SJCRH30 (cell line): ENCODE measurements at regions not wholly inside any gene's neighbourhood (a gene's known extent, or its start where the extent isn't known, plus 50 kb on each side); places are given as distances from the start of the nearest gene placed in this dataset.

Experiments
- DNase-seq, 2 experiments: peaks; one replicate each; pipeline ENCODE4 v3.0.0-alpha.2; 2015 to 2020
- H3K27ac ChIP-seq: fragments of 250-450 bp; sonication (Bioruptor Pico); 2 replicates; pipeline ENCODE4 v1.5.1; 2020; ENCODE audit warnings: mild to moderate bottlenecking, moderate library complexity
- H3K27me3 ChIP-seq: fragments of 250-450 bp; sonication (Bioruptor Pico); 2 replicates; pipeline ENCODE4 v1.5.1; 2020; ENCODE audit warnings: mild to moderate bottlenecking, moderate library complexity
- H3K36me3 ChIP-seq: fragments of 250-450 bp; sonication (Bioruptor Pico); 2 replicates; pipeline ENCODE4 v1.5.1; 2020; ENCODE audit warnings: mild to moderate bottlenecking, moderate library complexity
- H3K4me1 ChIP-seq: fragments of 250-450 bp; sonication (Bioruptor Pico); 2 replicates; pipeline ENCODE4 v1.5.1; 2020; ENCODE audit warnings: mild to moderate bottlenecking, moderate library complexity
- H3K4me3 ChIP-seq: fragments of 250-450 bp; sonication (Bioruptor Pico); 2 replicates; pipeline ENCODE4 v1.5.1; 2020; ENCODE audit warnings: mild to moderate bottlenecking, moderate library complexity
- H3K9me3 ChIP-seq: fragments of 250-450 bp; sonication (Bioruptor Pico); replicated peaks from 2 replicates; pipeline ENCODE4 v1.5.1; 2020; ENCODE audit warnings: mild to moderate bottlenecking, moderate library complexity

GRCh38 chr5:143488381-143488780, 84.9 kb upstream of the NR3C1 start:
- Histone ChIP-seq H3K27me3 (0 out of 2 replicates have a peak, but pooled peaks cover 3% of the 10 kb centered on the region), H3K4me3 (no peak overlapping the region), H3K9me3 (no peaks in the 10 kb centered on the region), H3K36me3 (no peaks in the 10 kb centered on the region), H3K27ac (no peak overlapping the region), H3K4me1 (no peaks in the 10 kb centered on the region)
- DNase-seq = no peak

GRCh38 chr5:143484601-143485000, 81.1 kb upstream of the NR3C1 start:
- no peaks in the 10 kb centered on the region for H3K36me3 ChIP-seq
- no peaks in the 10 kb centered on the region for H3K9me3 ChIP-seq
- H3K27ac ChIP-seq = no peak overlapping the region
- no peak overlapping the region for H3K4me3 ChIP-seq
- no peaks in the 10 kb centered on the region for H3K4me1 ChIP-seq
- DNase-seq = no peak
- H3K27me3 ChIP-seq = 0 out of 2 replicates have a peak, but pooled peaks cover 3% of the 10 kb centered on the region

DNA sequence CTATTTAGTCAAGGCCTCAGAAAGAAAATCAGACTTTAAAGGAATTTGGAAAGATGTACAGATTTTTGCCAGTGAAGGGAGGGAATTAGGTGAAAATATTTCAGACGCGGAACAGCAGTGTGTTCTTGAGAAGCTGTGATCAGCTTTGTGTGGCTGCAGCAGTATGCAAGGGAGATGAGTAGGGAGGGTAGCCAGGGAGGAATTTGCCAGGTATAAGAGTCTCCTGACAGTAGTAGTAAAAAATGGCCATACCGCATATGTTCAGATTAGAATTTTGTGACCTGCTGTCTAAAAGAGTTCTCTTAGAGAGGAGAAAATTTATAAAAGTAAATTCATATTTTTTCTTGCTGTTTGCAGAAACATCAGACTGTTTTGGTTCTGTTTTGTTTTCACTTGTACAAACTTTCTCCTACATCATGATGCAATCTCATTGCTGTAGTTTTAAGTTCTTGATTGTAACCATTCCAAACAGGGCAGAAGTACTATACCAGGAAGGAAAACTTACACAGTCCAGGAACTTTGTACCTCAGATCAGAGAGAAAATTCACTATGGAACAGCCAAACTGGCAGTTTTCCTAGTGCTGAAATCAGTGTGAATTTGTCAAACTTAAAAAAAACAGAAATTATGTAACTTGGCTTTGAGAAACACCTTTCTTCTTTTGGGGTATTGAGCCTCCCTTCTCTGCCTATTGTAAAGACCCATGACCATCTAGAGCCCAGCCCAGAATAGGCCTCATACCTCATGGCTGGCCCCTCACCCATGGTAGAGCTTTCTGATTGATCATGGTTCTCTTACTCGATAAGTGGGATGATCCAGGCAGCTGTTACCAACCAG, 78.4 kb upstream of the NR3C1 start:
- DNase-seq = no peak
- H3K4me1 ChIP-seq = no peaks in the 10 kb centered on the region
- no peak overlapping the region for H3K27ac ChIP-seq
- no peaks in the 10 kb centered on the region for H3K9me3 ChIP-seq
- H3K27me3 ChIP-seq = 0 out of 2 replicates have a peak, but pooled peaks cover 3% of the 10 kb centered on the region
- no peaks in the 10 kb centered on the region for H3K36me3 ChIP-seq
- H3K4me3 ChIP-seq = no peak overlapping the region

- no peaks in the 10 kb centered on the region for H3K36me3 ChIP-seq
Observed at GRCh38 chr5:143480001-143480400, 76.5 kb upstream of the NR3C1 start.

DNA sequence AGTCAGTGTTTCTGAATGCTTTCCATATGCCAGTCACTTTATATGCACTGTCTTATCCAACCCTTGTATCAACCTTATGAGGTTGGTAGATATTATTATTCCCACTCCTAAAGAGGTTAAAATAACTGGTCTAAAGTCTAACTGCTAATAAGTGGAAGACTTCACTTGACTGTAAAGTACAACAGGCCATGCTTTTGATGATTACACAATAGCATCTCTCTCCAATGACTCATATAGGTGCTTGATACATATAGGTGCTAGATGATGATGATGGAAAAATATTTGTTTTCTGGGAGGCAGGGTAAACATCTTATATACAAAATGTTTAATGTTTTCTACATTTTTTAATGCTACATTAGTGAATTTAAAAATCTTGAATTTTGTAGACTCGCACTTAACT, 75.9 kb upstream of the NR3C1 start:
- H3K9me3 ChIP-seq = no peaks in the 10 kb centered on the region
- no peak overlapping the region for H3K4me3 ChIP-seq
- H3K27me3 ChIP-seq = 0 out of 2 replicates have a peak, but pooled peaks cover 3% of the 10 kb centered on the region
- no peak overlapping the region for H3K27ac ChIP-seq
- H3K36me3 ChIP-seq = no peaks in the 10 kb centered on the region
- no peaks in the 10 kb centered on the region for H3K4me1 ChIP-seq
- DNase-seq = no peak

More at GRCh38 chr5:143480001-143480400, 76.5 kb upstream of the NR3C1 start:
- Histone ChIP-seq H3K4me3 (no peak overlapping the region), H3K27me3 (0 out of 2 replicates have a peak, but pooled peaks cover 3% of the 10 kb centered on the region), H3K4me1 (no peaks in the 10 kb centered on the region), H3K27ac (no peak overlapping the region), H3K9me3 (no peaks in the 10 kb centered on the region)
- no peak for DNase-seq

- DNase-seq = no peak
- no peaks in the 10 kb centered on the region for H3K36me3 ChIP-seq
- no peaks in the 10 kb centered on the region for H3K27me3 ChIP-seq
- H3K4me1 ChIP-seq = no peaks in the 10 kb centered on the region
- no peak overlapping the region for H3K4me3 ChIP-seq
- no peaks in the 10 kb centered on the region for H3K9me3 ChIP-seq
- H3K27ac ChIP-seq = no peak overlapping the region
Observed at GRCh38 chr5:143476601-143477211, 73.2 kb upstream of the NR3C1 start.

- H3K27ac ChIP-seq = no peak overlapping the region
- H3K4me3 ChIP-seq = no peak overlapping the region
- H3K4me1 ChIP-seq = no peaks in the 10 kb centered on the region
- H3K36me3 ChIP-seq = no peaks in the 10 kb centered on the region
- no peaks in the 10 kb centered on the region for H3K9me3 ChIP-seq
- no peak for DNase-seq
- H3K27me3 ChIP-seq = no peaks in the 10 kb centered on the region
Observed at GRCh38 chr5:143474616-143475015, 71.1 kb upstream of the NR3C1 start.

GRCh38 chr5:143473481-143473880, 70.0 kb upstream of the NR3C1 start:
- Histone ChIP-seq H3K27me3 (no peaks in the 10 kb centered on the region), H3K9me3 (no peaks in the 10 kb centered on the region), H3K36me3 (no peaks in the 10 kb centered on the region), H3K27ac (no peak overlapping the region), H3K4me1 (no peaks in the 10 kb centered on the region), H3K4me3 (no peak overlapping the region)
- DNase-seq = no peak

DNA sequence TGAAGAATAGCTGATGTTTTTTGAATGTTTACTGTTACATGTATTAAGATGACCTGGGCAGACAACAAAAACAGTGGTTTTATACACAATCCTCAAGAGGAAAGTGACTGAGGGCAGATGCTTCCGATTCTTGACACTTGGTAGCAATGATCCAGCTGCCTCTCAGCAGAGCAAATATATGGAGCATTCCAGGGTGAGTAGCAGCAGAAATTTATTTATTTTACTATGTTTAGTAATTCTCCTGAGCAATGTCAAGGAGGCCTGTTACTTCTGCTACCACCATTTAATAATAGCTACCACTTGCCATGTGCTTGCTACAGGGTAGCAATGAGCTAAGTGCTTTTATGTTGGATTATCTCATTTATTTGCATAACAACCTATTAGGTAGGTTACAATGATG, 69.1 kb upstream of the NR3C1 start:
- no peaks in the 10 kb centered on the region for H3K4me1 ChIP-seq
- H3K27ac ChIP-seq = no peak overlapping the region
- H3K27me3 ChIP-seq = no peaks in the 10 kb centered on the region
- no peaks in the 10 kb centered on the region for H3K36me3 ChIP-seq
- DNase-seq = no peak
- no peaks in the 10 kb centered on the region for H3K9me3 ChIP-seq
- H3K4me3 ChIP-seq = no peak overlapping the region

GRCh38 chr5:143471666-143472464, 68.4 kb upstream of the NR3C1 start:
- Histone ChIP-seq H3K36me3 (no peaks in the 10 kb centered on the region), H3K4me1 (no peaks in the 10 kb centered on the region), H3K27ac (no peak overlapping the region), H3K9me3 (no peaks in the 10 kb centered on the region), H3K27me3 (no peaks in the 10 kb centered on the region), H3K4me3 (no peak overlapping the region)
- DNase-seq = no peak

- H3K4me3 ChIP-seq = no peak overlapping the region
- no peak overlapping the region for H3K27ac ChIP-seq
- DNase-seq = no peak
Observed at GRCh38 chr5:143471041-143471509, 67.6 kb upstream of the NR3C1 start.

DNA sequence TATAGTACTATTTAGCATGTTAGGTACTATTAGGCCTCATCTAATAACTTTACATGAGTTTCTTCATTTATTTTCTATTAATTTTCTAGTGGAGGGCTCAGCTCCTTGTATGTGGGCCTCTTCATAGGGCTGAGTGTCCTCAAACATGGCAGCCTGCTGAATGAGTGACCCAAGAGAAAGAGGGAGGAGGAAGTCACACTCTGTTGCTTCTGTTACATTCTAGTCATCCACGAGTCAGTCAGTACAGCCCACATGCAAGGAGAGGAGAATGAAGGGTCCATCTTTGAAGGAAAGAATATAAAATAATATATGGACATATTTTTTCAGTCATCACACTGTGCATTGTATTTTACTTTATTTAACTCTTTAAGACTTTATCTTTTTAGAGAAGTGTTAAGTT, 66.6 kb upstream of the NR3C1 start:
- no peak for DNase-seq
- Histone ChIP-seq H3K4me1 (no peaks in the 10 kb centered on the region), H3K27me3 (no peaks in the 10 kb centered on the region), H3K27ac (no peak overlapping the region), H3K9me3 (no peaks in the 10 kb centered on the region; the same call in 1 of the 2 replicates), H3K4me3 (no peak overlapping the region), H3K36me3 (no peaks in the 10 kb centered on the region)

More at GRCh38 chr5:143471041-143471509, 67.6 kb upstream of the NR3C1 start:
- Histone ChIP-seq H3K4me1 (no peaks in the 10 kb centered on the region), H3K27me3 (no peaks in the 10 kb centered on the region), H3K36me3 (no peaks in the 10 kb centered on the region), H3K9me3 (no peaks in the 10 kb centered on the region; the same call in 1 of the 2 replicates)

DNA sequence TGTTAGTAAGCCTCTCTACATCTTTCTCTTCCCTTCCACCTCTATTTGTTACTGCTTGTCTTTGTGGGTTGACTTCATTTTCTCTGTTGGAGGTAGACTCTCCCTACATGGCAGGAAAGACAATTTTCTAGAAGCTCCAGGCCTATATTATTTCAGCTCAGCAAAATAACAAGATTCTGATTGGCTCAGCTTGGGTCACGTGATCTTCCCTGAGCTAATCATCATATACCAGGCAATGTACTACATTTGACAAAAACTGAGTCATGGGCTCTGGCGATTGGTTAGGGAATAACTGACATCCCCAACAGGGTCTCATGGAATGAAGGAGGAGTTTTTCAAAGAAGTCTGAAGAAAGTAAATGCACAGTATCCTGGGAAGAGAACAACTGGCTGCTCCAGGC, 65.6 kb upstream of the NR3C1 start:
- Histone ChIP-seq H3K27ac (no peak overlapping the region), H3K4me1 (no peaks in the 10 kb centered on the region), H3K4me3 (no peak overlapping the region), H3K36me3 (no peaks in the 10 kb centered on the region), H3K9me3 (no peaks in the 10 kb centered on the region; the same call in 1 of the 2 replicates), H3K27me3 (no peaks in the 10 kb centered on the region)
- DNase-seq = no peak

- H3K4me3 ChIP-seq = no peak overlapping the region
- DNase-seq = no peak
- no peaks in the 10 kb centered on the region for H3K36me3 ChIP-seq
- no peaks in the 10 kb centered on the region; the same call in 1 of the 2 replicates for H3K9me3 ChIP-seq
- no peaks in the 10 kb centered on the region for H3K27me3 ChIP-seq
- H3K4me1 ChIP-seq = no peaks in the 10 kb centered on the region
- H3K27ac ChIP-seq = no peak overlapping the region
Observed at GRCh38 chr5:143466632-143467031, 63.1 kb upstream of the NR3C1 start.
